IMR-90 (cell line): ENCODE measurements at regions not wholly inside any gene's neighbourhood (a gene's known extent, or its start where the extent isn't known, plus 50 kb on each side); places are given as distances from the start of the nearest gene placed in this dataset.

Experiments used
- CTCF ChIP-seq: conservative IDR thresholded peaks from 2 replicates; pipeline ENCODE4 v1.5.1; 2012; ENCODE audit warnings: mild to moderate bottlenecking, low read depth, low read length, improper control_type of control experiment
- MAFK ChIP-seq: IDR thresholded peaks from 2 replicates; pipeline ENCODE4 v1.6.1; 2012; ENCODE audit warnings: low read depth, low read length, improper control_type of control experiment
- MAZ ChIP-seq: IDR thresholded peaks from 2 replicates; pipeline ENCODE4 v1.6.1; 2012; ENCODE audit warnings: low read depth, mild to moderate bottlenecking, low read length, improper control_type of control experiment, moderate library complexity, borderline replicate concordance

- TF ChIP-seq MAZ (no peak), CTCF (no peak), MAFK (no peak)
These were observed 86.7 kb upstream of the MAGEA4 start for GRCh38 chrX:151825925-151826485.
